Retinal pigment epithelial cell (primary cell): ENCODE measurements at regions not wholly inside any gene's neighbourhood (a gene's known extent, or its start where the extent isn't known, plus 50 kb on each side); places are given as distances from the start of the nearest gene placed in this dataset.
A peak's percentile ranks its signal among the peaks of the same experiment; 100 is the strongest.

Experiments used
- DNase-seq: peaks from one replicate; pipeline ENCODE4 v3.0.0-alpha.2; 2010; ENCODE audit warnings: low read depth
- H3K4me3 ChIP-seq: 2 replicates; pipeline ENCODE4 v1.5.1; 2011; ENCODE audit warnings: mild to moderate bottlenecking, low read length, control low read depth, moderate library complexity
- TF ChIP-seq, protein P1 (sequence below): conservative IDR thresholded peaks from 2 replicates; pipeline ENCODE4 v1.5.1; 2011; ENCODE audit warnings: low read depth, low read length, control low read depth, inconsistent platforms

- TF ChIP-seq, protein P1, sequence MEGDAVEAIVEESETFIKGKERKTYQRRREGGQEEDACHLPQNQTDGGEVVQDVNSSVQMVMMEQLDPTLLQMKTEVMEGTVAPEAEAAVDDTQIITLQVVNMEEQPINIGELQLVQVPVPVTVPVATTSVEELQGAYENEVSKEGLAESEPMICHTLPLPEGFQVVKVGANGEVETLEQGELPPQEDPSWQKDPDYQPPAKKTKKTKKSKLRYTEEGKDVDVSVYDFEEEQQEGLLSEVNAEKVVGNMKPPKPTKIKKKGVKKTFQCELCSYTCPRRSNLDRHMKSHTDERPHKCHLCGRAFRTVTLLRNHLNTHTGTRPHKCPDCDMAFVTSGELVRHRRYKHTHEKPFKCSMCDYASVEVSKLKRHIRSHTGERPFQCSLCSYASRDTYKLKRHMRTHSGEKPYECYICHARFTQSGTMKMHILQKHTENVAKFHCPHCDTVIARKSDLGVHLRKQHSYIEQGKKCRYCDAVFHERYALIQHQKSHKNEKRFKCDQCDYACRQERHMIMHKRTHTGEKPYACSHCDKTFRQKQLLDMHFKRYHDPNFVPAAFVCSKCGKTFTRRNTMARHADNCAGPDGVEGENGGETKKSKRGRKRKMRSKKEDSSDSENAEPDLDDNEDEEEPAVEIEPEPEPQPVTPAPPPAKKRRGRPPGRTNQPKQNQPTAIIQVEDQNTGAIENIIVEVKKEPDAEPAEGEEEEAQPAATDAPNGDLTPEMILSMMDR: no peak
- DNase-seq: no peak
- H3K4me3 ChIP-seq: no peak overlapping the region
Observed at GRCh38 chr5:25128606-25129005, 483.8 kb upstream of the CDH10 start.

DNA sequence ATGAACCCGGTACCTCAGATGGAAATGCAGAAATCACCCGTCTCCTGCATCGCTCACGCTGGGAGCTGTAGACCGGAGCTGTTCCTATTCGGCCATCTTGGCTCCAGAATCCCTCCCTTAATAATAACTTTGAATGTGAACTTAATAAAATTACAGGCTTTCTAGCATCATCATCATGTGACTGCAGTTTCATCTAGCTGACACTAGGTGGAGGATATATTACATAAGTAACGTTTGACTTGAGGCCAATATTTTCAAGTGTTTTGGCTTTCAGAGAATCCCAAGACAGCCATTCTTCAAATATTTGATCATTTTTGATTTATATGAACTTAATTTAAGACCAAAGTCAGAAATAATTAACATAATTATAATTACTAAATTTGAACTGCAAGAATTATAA is 474.9 kb upstream of the CDH10 start:
- TF ChIP-seq, protein P1: peak; percentile 23
- no peak for DNase-seq
- no peak overlapping the region for H3K4me3 ChIP-seq

DNA sequence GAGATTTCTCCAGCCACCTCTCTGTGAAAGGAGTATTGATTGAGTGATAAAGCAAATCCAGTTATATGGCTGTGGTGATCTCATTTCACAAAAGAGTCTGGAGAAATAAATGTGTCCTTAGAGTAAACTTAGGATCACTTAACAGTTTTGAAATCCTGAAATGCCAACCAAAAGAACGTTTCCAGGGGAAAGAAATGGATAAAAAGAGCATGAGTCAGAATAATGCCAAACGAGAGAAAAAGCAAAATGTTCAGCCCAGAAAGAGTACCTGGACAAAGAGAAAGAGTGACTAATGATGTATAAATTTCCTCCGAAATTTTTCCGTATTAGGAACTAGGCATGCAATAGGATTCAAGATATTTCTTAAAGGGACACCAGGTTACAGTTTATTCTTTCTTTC is 463.1 kb upstream of the CDH10 start:
- no peak for DNase-seq
- TF ChIP-seq, protein P1: no peak
- H3K4me3 ChIP-seq: no peak overlapping the region

DNA sequence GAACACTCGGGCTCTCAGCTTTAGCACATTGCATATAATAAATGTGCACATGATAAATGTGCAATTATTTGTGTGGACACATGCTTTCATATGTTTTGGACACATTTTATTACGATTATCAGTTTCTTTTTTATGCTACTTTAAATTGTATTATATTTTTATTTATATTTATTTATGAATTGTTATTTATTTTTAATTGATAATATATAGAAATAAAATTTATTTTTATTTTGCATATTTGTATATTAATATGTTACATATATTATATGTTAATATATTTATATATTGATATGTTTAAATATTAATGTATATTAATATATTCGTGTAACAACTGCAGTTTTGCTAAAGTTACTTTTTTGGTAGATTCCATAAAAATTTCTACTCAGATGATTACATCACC is 454.8 kb upstream of the CDH10 start:
- no peak overlapping the region for H3K4me3 ChIP-seq
- no peak for DNase-seq
- TF ChIP-seq, protein P1: no peak

DNA sequence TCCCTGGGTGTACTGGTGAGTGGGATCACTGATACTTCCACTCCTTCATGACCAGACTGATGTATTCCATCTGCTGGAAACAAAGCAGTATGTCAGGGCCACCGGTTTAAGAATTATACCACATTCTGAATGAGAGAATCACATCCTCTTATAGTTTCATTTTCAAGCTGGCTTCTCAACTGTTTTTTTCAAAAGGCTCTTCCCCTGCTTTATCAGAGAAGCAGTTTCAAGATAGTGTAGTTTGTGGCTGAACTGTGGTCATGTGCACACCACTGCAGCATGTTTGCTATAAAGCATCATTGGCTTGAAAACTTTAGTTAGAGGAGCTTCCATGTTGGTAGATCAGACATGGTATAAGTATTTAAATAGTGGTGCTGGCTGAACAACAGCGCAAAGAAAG is 450.5 kb upstream of the CDH10 start:
- no peak for DNase-seq
- H3K4me3 ChIP-seq: no peak overlapping the region
- TF ChIP-seq, protein P1: no peak

DNA sequence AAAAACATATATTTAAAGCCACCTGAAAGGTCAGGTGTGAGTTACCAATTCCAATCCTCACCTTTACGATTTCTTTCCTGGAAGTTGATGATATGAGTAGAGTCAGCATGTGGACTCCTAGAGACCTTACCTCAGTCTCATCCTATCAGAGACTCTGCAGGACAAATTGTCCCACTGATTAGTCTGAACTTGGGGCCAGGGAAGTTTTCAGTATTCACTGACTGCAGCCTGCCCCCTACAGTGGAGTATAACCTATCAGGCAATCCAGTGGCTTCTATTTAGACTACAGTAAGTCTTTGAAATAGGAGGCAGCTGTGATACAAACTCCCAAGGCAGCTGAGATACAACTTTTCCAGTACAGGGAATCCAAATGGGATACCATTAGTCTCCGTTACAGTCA is 449.4 kb upstream of the CDH10 start:
- no peak for DNase-seq
- TF ChIP-seq, protein P1: no peak

DNA sequence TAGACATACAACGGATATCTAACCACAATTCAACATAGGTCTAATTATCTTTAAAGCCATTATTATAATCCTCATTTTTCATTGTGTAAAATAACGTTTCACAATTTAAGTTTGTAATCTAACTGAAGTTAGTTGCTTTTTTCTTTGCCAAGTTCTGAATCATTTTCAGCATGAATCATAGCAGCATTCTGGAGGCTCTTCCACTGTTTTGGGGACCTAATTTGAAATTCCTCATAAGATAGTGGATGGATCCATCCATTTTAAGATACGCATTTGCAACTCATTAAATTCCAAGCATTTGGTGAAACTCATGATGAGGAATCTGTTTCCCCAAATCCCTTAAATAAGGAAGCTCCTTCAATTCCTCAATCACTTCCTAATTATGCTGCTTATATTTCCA is 447.1 kb upstream of the CDH10 start:
- no peak for DNase-seq
- H3K4me3 ChIP-seq: no peak overlapping the region
- TF ChIP-seq, protein P1: no peak

More for the DNA sequence above, 449.4 kb upstream of the CDH10 start:
- no peak overlapping the region for H3K4me3 ChIP-seq
